Mesenchymal stem cell (in vitro differentiated cells and primary cell): ENCODE measurements at regions not wholly inside any gene's neighbourhood (a gene's known extent, or its start where the extent isn't known, plus 50 kb on each side); places are given as distances from the start of the nearest gene placed in this dataset.

Source experiments
- DNase-seq: peaks from one replicate; pipeline ENCODE4 v3.0.0-alpha.2; 2013
- H2AFZ ChIP-seq: one replicate; pipeline ENCODE4 v1.6.1; 2013; ENCODE audit warnings: low read depth, mild to moderate bottlenecking, control low read depth, inconsistent platforms, low read length, moderate library complexity
- H2AK5ac ChIP-seq: 2 replicates; pipeline ENCODE4 v1.6.1; 2013; ENCODE audit warnings: low read length, moderate library complexity, mild to moderate bottlenecking, inconsistent platforms; ENCODE audit not compliant: severe bottlenecking
- H2BK120ac ChIP-seq: one replicate; pipeline ENCODE4 v1.6.1; 2013; ENCODE audit warnings: low read depth, mild to moderate bottlenecking, inconsistent platforms, low read length, moderate library complexity
- H2BK12ac ChIP-seq, 2 experiments: one replicate each; pipeline ENCODE4 v1.6.1; 2013; ENCODE audit warnings: inconsistent platforms in 2 of 2, low read length in 2 of 2, mild to moderate bottlenecking in 2 of 2, moderate library complexity in 2 of 2, control low read depth in 1 of 2
- H2BK15ac ChIP-seq: one replicate; pipeline ENCODE4 v1.6.1; 2013; ENCODE audit warnings: mild to moderate bottlenecking, low read depth, inconsistent platforms; ENCODE audit not compliant: poor library complexity, severe bottlenecking
- H2BK5ac ChIP-seq: 2 replicates; pipeline ENCODE4 v1.6.1; 2013; ENCODE audit warnings: low read depth, mild to moderate bottlenecking, low read length, control low read depth, inconsistent platforms; ENCODE audit not compliant: poor library complexity, severe bottlenecking
- H3K14ac ChIP-seq, 2 experiments: one replicate each; pipeline ENCODE4 v1.6.1; 2013; ENCODE audit warnings: inconsistent platforms in 2 of 2, low read length in 2 of 2, control low read depth in 1 of 2, mild to moderate bottlenecking in 1 of 2, moderate library complexity in 1 of 2
- H3K18ac ChIP-seq, 2 experiments: one replicate each; pipeline ENCODE4 v1.6.1; 2013; ENCODE audit warnings: inconsistent platforms in 2 of 2, low read length in 2 of 2, control low read depth in 1 of 2, low read depth in 1 of 2, mild to moderate bottlenecking in 1 of 2
- H3K23ac ChIP-seq, 2 experiments: one replicate each; pipeline ENCODE4 v1.6.1; 2013; ENCODE audit warnings: inconsistent platforms in 2 of 2, low read length in 2 of 2, mild to moderate bottlenecking in 2 of 2, moderate library complexity in 2 of 2, control low read depth in 1 of 2
- H3K27ac ChIP-seq: 2 replicates; pipeline ENCODE4 v1.5.1; 2013; ENCODE audit warnings: mild to moderate bottlenecking, moderate library complexity, low read length, control low read depth, inconsistent platforms; ENCODE audit not compliant: poor library complexity, severe bottlenecking
- H3K27me3 ChIP-seq, 2 experiments: 2 replicates each; pipeline versions ENCODE4 v1.6.1 to v1.7.0; 2013; ENCODE audit warnings: low read length in 2 of 2, mild to moderate bottlenecking in 2 of 2, moderate library complexity in 2 of 2, control low read depth in 1 of 2, inconsistent platforms in 1 of 2; ENCODE audit not compliant: control insufficient read depth in 1 of 2, insufficient read depth in 1 of 2
- H3K36me3 ChIP-seq, 2 experiments: 2 replicates each; pipeline versions ENCODE4 v1.6.1 to v1.7.0; 2013; ENCODE audit warnings: low read length in 2 of 2, control low read depth in 1 of 2, inconsistent platforms in 1 of 2, low read depth in 1 of 2, mild to moderate bottlenecking in 1 of 2; ENCODE audit not compliant: insufficient read depth in 2 of 2, control insufficient read depth in 1 of 2
- H3K4ac ChIP-seq, 2 experiments: one replicate each; pipeline ENCODE4 v1.6.1; 2013; ENCODE audit warnings: inconsistent platforms in 2 of 2, low read length in 2 of 2, mild to moderate bottlenecking in 2 of 2, moderate library complexity in 2 of 2, control low read depth in 1 of 2, low read depth in 1 of 2
- H3K4me1 ChIP-seq: 2 replicates; pipeline ENCODE4 v1.6.1; 2013; ENCODE audit warnings: low read depth, low read length, control low read depth; ENCODE audit not compliant: control insufficient read depth, insufficient read depth
- H3K4me2 ChIP-seq: 2 replicates; pipeline ENCODE4 v1.6.1; 2013; ENCODE audit warnings: low read length, mild to moderate bottlenecking, inconsistent platforms; ENCODE audit not compliant: poor library complexity, severe bottlenecking
- H3K4me3 ChIP-seq, 2 experiments: 2 replicates each; pipeline versions ENCODE4 v1.5.1 to v1.7.0; 2013; ENCODE audit warnings: low read length in 2 of 2, mild to moderate bottlenecking in 2 of 2, control low read depth in 1 of 2, low read depth in 1 of 2; ENCODE audit not compliant: insufficient read depth in 1 of 2
- H3K79me1 ChIP-seq: replicated peaks from 2 replicates; pipeline ENCODE4 v1.6.1; 2013; ENCODE audit warnings: mild to moderate bottlenecking, control low read depth, low read length, inconsistent platforms; ENCODE audit not compliant: poor library complexity, severe bottlenecking
- H3K9ac ChIP-seq: 2 replicates; pipeline ENCODE4 v1.7.0; 2013; ENCODE audit warnings: mild to moderate bottlenecking, low read length, moderate library complexity
- H3K9me3 ChIP-seq: 2 replicates; pipeline ENCODE4 v1.7.0; 2013; ENCODE audit warnings: mild to moderate bottlenecking, low read length; ENCODE audit not compliant: control insufficient read depth
- H4K8ac ChIP-seq: one replicate; pipeline ENCODE4 v1.6.1; 2013; ENCODE audit warnings: inconsistent platforms, mild to moderate bottlenecking, low read length, moderate library complexity
- H4K91ac ChIP-seq: one replicate; pipeline ENCODE4 v1.6.1; 2013; ENCODE audit warnings: mild to moderate bottlenecking, low read length, inconsistent platforms
- WGBS: methylation state at CpG from one replicate; pipeline ENCODE4 v1.1.7; 2013; ENCODE audit warnings: mixed read lengths; 5-methylcytosine and 5-hydroxymethylcytosine counted together

DNA sequence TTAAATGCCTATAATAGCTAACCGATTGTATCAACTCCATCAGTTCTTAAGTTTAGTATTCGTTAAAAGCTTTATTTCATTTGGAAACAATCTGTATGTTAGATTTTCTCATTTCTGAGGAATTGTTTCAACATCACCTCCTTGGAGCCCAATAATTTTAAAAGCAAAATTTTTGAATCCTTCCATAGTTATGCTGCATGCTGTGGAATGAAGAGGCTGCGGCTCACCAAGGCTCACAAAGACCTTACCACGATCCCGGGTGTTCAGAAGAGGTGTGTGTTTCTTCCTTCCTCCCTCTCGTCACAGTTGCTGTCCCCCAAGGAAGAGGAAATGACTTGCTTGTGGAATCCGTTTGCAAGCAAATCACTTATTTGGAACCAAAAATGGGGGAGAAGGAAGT, 143.8 kb downstream of the FGF1 start:
- peak overlapping the region; percentile 26 for H2BK15ac ChIP-seq
- 84% methylated on average over 4 of the region's 7 CpGs for WGBS
- H2BK120ac ChIP-seq, result peak overlapping the region; percentile 9

DNA sequence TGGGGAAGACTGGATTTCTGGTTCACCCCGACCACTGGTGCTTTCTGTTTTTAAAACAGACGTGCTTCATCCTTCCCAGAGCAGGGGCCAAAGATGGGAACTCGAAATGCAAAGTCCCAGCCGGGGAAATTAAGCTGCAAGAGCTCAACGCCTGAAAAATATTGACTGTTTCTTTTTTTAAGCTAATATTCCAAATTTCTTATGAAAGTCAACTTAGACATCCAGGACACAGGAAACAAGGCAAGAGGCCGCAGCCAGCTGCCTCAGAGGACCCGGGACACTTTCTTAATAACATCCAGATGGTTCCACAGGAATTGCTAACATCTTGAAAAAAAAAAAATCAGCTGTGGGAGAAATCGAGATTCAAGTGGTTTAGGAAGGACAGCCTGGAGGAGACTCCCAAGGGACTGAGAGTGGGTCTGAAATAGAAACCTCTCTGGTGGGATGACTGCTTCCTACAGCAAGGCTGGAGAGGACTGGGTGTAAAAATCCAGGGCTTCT, 144.9 kb downstream of the FGF1 start:
- Histone ChIP-seq H3K9me3 (no peaks in the 10 kb centered on the region), H2BK120ac (peak overlapping the region; percentile 96), H2AFZ (no peak overlapping the region), H3K4me3 (peak overlapping the region in 1 of 2 experiments; percentile 59), H2AK5ac (peak overlapping the region; percentile 27), H3K4ac (peak overlapping the region; percentile 54 to 80), H2BK15ac (no peak overlapping the region), H2BK12ac (peak overlapping the region in 1 of 2 experiments; percentile 92), H3K79me1 (no peaks in the 10 kb centered on the region), H3K18ac (peak overlapping the region; percentile 79 to 90), H3K4me1 (peaks cover 8% of the 10 kb centered on the region), H3K14ac (no peak overlapping the region), H3K27ac (no peak overlapping the region), H3K9ac (peak overlapping the region; percentile 43), H2BK5ac (no peak overlapping the region), H3K27me3 (no peaks in the 10 kb centered on the region), H4K8ac (peak overlapping the region; percentile 84), H4K91ac (peak overlapping the region; percentile 93), H3K4me2 (no peak overlapping the region), H3K36me3 (no peaks in the 10 kb centered on the region), H3K23ac (no peak overlapping the region)
- peak; percentile 89 for DNase-seq
- WGBS, result 32% methylated on average over 7 of the region's 8 CpGs

More for the DNA sequence above, 143.8 kb downstream of the FGF1 start:
- H2AFZ ChIP-seq, result no peak overlapping the region
- H4K91ac ChIP-seq, result peak overlapping the region; percentile 87
- H3K4me2 ChIP-seq, result no peak overlapping the region
- no peaks in the 10 kb centered on the region for H3K27me3 ChIP-seq
- H3K4me1 ChIP-seq, result peaks cover 8% of the 10 kb centered on the region
- no peak overlapping the region for H4K8ac ChIP-seq
- peak overlapping the region; percentile 72 to 88 for H2BK12ac ChIP-seq
- no peak overlapping the region for H3K27ac ChIP-seq
- no peaks in the 10 kb centered on the region for H3K36me3 ChIP-seq
- H2AK5ac ChIP-seq, result peak overlapping the region; percentile 67
- H2BK5ac ChIP-seq, result no peak overlapping the region
- H3K4me3 ChIP-seq, result no peak overlapping the region
- no peak overlapping the region for H3K9ac ChIP-seq
- no peaks in the 10 kb centered on the region for H3K79me1 ChIP-seq
- peak overlapping the region; percentile 67 to 90 for H3K18ac ChIP-seq
- no peak for DNase-seq
- H3K14ac ChIP-seq, result peak overlapping the region in 1 of 2 experiments; percentile 39
- H3K9me3 ChIP-seq, result no peaks in the 10 kb centered on the region
- peak overlapping the region in 1 of 2 experiments; percentile 87 for H3K4ac ChIP-seq
- no peak overlapping the region for H3K23ac ChIP-seq

DNA sequence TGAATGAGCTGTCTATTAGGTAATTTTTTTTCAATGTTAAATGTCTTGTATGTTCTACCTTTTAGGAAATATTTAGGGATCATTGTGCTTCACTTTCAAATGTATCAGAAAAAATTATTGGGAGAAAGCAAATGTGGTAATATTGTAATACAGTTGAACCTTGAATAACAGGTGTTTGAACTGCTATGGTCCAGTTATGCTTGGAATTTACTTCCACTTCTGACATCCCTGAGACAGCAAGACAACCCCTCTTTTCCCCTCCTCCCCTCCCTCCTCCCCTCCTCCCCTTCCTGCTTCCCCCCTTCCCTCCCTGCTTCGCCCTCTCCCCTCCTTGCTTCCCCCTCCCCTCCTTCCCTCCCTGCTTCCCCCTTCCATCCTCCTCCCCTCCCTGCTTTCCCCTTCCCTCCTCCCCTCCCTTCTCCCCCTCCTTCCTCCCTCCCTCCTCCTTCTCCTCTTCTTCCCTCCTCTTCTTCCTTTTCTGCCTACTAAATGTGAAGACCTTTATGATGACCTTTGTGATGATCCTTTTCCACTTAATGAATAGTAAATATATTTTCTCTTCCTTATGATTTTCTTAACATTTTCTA, 146.6 kb downstream of the FGF1 start:
- H2BK120ac ChIP-seq, result no peak overlapping the region

GRCh38 chr5:142537938-142538337, 148.0 kb downstream of the FGF1 start:
- H2BK12ac ChIP-seq, result no peak overlapping the region
- no peak overlapping the region for H4K8ac ChIP-seq
- H3K4me3 ChIP-seq, result no peak overlapping the region
- DNase-seq, result no peak
- H3K4me1 ChIP-seq, result peaks cover 2% of the 10 kb centered on the region
- H3K79me1 ChIP-seq, result no peaks in the 10 kb centered on the region
- no peak overlapping the region for H4K91ac ChIP-seq
- H3K36me3 ChIP-seq, result no peaks in the 10 kb centered on the region
- H3K4me2 ChIP-seq, result no peak overlapping the region
- no peak overlapping the region for H2AFZ ChIP-seq
- H3K23ac ChIP-seq, result no peak overlapping the region
- H3K14ac ChIP-seq, result no peak overlapping the region
- H2BK120ac ChIP-seq, result no peak overlapping the region
- H3K18ac ChIP-seq, result no peak overlapping the region
- H2BK15ac ChIP-seq, result no peak overlapping the region
- no peak overlapping the region for H2AK5ac ChIP-seq
- no peak overlapping the region for H3K4ac ChIP-seq
- H3K27ac ChIP-seq, result no peak overlapping the region
- H3K9me3 ChIP-seq, result peaks cover 12% of the 10 kb centered on the region
- WGBS, result 63% methylated on average over 2 of the region's 3 CpGs
- no peaks in the 10 kb centered on the region for H3K27me3 ChIP-seq
- H3K9ac ChIP-seq, result no peak overlapping the region
- no peak overlapping the region for H2BK5ac ChIP-seq

More for the DNA sequence above, 146.6 kb downstream of the FGF1 start:
- Histone ChIP-seq H3K4me2 (no peak overlapping the region), H3K36me3 (no peaks in the 10 kb centered on the region), H3K27me3 (no peaks in the 10 kb centered on the region), H3K27ac (no peak overlapping the region), H2BK5ac (no peak overlapping the region), H3K9me3 (peaks cover 12% of the 10 kb centered on the region), H3K9ac (no peak overlapping the region), H3K14ac (no peak overlapping the region), H2AFZ (no peak overlapping the region), H2BK12ac (no peak overlapping the region), H3K23ac (no peak overlapping the region), H3K4me3 (no peak overlapping the region), H2BK15ac (no peak overlapping the region), H4K91ac (no peak overlapping the region), H3K4ac (no peak overlapping the region), H3K79me1 (no peaks in the 10 kb centered on the region), H3K18ac (no peak overlapping the region), H2AK5ac (no peak overlapping the region), H3K4me1 (peaks cover 3% of the 10 kb centered on the region), H4K8ac (no peak overlapping the region)
- DNase-seq, result no peak
- WGBS, result 71% methylated on average over 1 of the region's 1 CpG
